WTC11 (cell line): ENCODE measurements at regions not wholly inside any gene's neighbourhood (a gene's known extent, or its start where the extent isn't known, plus 50 kb on each side); places are given as distances from the start of the nearest gene placed in this dataset.

Source experiments
- ATAC-seq: fragments of 200-7000 bp; cut with Tn5 transposase; 2 replicates; pipeline ENCODE4 v1.10.0; 2021; ENCODE audit warnings: mild to moderate bottlenecking, moderate library complexity
- CTCF ChIA-PET: fragments of 300-600 bp; sonication (Branson Sonifier 250); formaldehyde crosslinking; loops from one replicate; lab custom pipeline; 2021; ENCODE audit warnings: antibody characterized with exemption; lab: Charles Lee
- POLR2A ChIA-PET: fragments of 350-600 bp; sonication (Branson Sonifier 250); formaldehyde crosslinking; loops from one replicate; lab custom pipeline; 2021; ENCODE audit warnings: antibody characterized with exemption; lab: Charles Lee
- DNase-seq: peaks from one replicate; pipeline ENCODE4 v3.0.0; 2021; ENCODE audit warnings: low spot score
- H3K27ac Mint-ChIP-seq: 2 replicates; pipeline ENCODE4 v1.8.0; 2021; ENCODE audit warnings: mixed read lengths
- H3K27me3 Mint-ChIP-seq: 2 replicates; pipeline ENCODE4 v1.8.0; 2021; ENCODE audit warnings: low read depth, mild to moderate bottlenecking, moderate library complexity, mixed read lengths
- H3K36me3 Mint-ChIP-seq: 2 replicates; pipeline ENCODE4 v1.8.0; 2021; ENCODE audit warnings: mixed read lengths
- H3K4me1 Mint-ChIP-seq: 2 replicates; pipeline ENCODE4 v1.8.0; 2022; ENCODE audit warnings: mixed read lengths
- H3K4me3 Mint-ChIP-seq: 2 replicates; pipeline ENCODE4 v1.8.0; 2021; ENCODE audit warnings: mild to moderate bottlenecking, moderate library complexity, mixed read lengths
- H3K9me3 Mint-ChIP-seq: 2 replicates; pipeline ENCODE4 v1.8.0; 2021; ENCODE audit warnings: mixed read lengths
- AR ChIP-seq: fragments of 250-450 bp; sonication (Bioruptor Pico); IDR thresholded peaks from 2 replicates; pipeline ENCODE4 v1.9.0; 2021; ENCODE audit warnings: mild to moderate bottlenecking
- ATF2 ChIP-seq: sonication (generic); formaldehyde crosslinking; IDR thresholded peaks from 2 replicates; pipeline ENCODE4 v1.8.1; 2022; ENCODE audit warnings: low read depth, missing genetic modification reagents, borderline replicate concordance
- ATF3 ChIP-seq: sonication (generic); formaldehyde crosslinking; conservative IDR thresholded peaks from 2 replicates; pipeline ENCODE4 v1.8.1; 2022; ENCODE audit warnings: mild to moderate bottlenecking, missing genetic modification reagents
- ATF6 ChIP-seq: sonication (generic); formaldehyde crosslinking; IDR thresholded peaks from 2 replicates; pipeline ENCODE4 v1.8.1; 2023; ENCODE audit warnings: mild to moderate bottlenecking, missing genetic modification reagents
- E2F1 ChIP-seq: sonication (generic); formaldehyde crosslinking; IDR thresholded peaks from 2 replicates; pipeline ENCODE4 v1.8.0; 2022; ENCODE audit warnings: mild to moderate bottlenecking, missing genetic modification reagents
- E2F5 ChIP-seq: sonication (generic); formaldehyde crosslinking; IDR thresholded peaks from 2 replicates; pipeline ENCODE4 v1.8.1; 2022; ENCODE audit warnings: mild to moderate bottlenecking, moderate library complexity, missing genetic modification reagents
- FOXK1 ChIP-seq: sonication (generic); formaldehyde crosslinking; IDR thresholded peaks from 2 replicates; pipeline ENCODE4 v1.8.0; 2022; ENCODE audit warnings: mild to moderate bottlenecking, moderate library complexity, missing genetic modification reagents
- GABPB1 ChIP-seq: sonication (generic); formaldehyde crosslinking; IDR thresholded peaks from 2 replicates; pipeline ENCODE4 v1.8.1; 2023; ENCODE audit warnings: mild to moderate bottlenecking, missing genetic modification reagents
- IRF1 ChIP-seq: sonication (generic); formaldehyde crosslinking; IDR thresholded peaks from 2 replicates; pipeline ENCODE4 v1.8.0; 2023; ENCODE audit warnings: missing genetic modification reagents
- MAX ChIP-seq: sonication (generic); formaldehyde crosslinking; IDR thresholded peaks from 2 replicates; pipeline ENCODE4 v1.8.0; 2022; ENCODE audit warnings: mild to moderate bottlenecking, missing genetic modification reagents
- MYBL2 ChIP-seq: sonication (generic); formaldehyde crosslinking; IDR thresholded peaks from 2 replicates; pipeline ENCODE4 v1.8.1; 2023; ENCODE audit warnings: mild to moderate bottlenecking, moderate library complexity, missing genetic modification reagents
- NFATC4 ChIP-seq: fragments of 250-450 bp; sonication (Bioruptor Pico); IDR thresholded peaks from 2 replicates; pipeline ENCODE4 v1.9.0; 2021; ENCODE audit warnings: mild to moderate bottlenecking
- SMAD3 ChIP-seq: sonication (generic); formaldehyde crosslinking; IDR thresholded peaks from 2 replicates; pipeline ENCODE4 v1.8.0; 2022; ENCODE audit warnings: missing genetic modification reagents, mild to moderate bottlenecking, borderline replicate concordance
- STAT6 ChIP-seq: sonication (generic); formaldehyde crosslinking; conservative IDR thresholded peaks from 2 replicates; pipeline ENCODE4 v1.8.1; 2023; ENCODE audit warnings: mild to moderate bottlenecking, low read depth, missing genetic modification reagents, moderate library complexity
- TP53 ChIP-seq: sonication (generic); formaldehyde crosslinking; IDR thresholded peaks from 2 replicates; pipeline ENCODE4 v1.8.1; 2023; ENCODE audit warnings: mild to moderate bottlenecking, missing genetic modification reagents
- ZNF512 ChIP-seq: sonication (generic); formaldehyde crosslinking; IDR thresholded peaks from 2 replicates; pipeline ENCODE4 v1.8.1; 2022; ENCODE audit warnings: missing genetic modification reagents, borderline replicate concordance
- ZNF671 ChIP-seq: fragments of 250-450 bp; sonication (Bioruptor Pico); IDR thresholded peaks from 2 replicates; pipeline ENCODE4 v1.8.0; 2021; ENCODE audit warnings: mild to moderate bottlenecking

- ATAC-seq (no peak), DNase-seq (no peak)
- H3K4me1 Mint-ChIP-seq, result no peaks in the 10 kb centered on the region
- ChIA-PET CTCF (no interaction called here), POLR2A (no interaction called here)
- no peaks in the 10 kb centered on the region for H3K27me3 Mint-ChIP-seq
- H3K9me3 Mint-ChIP-seq, result no peaks in the 10 kb centered on the region
- H3K27ac Mint-ChIP-seq, result no peak overlapping the region
- H3K36me3 Mint-ChIP-seq, result no peaks in the 10 kb centered on the region
- H3K4me3 Mint-ChIP-seq, result no peak overlapping the region
- TF ChIP-seq ATF6 (CRISPR knock-in tag), result no peak
- TF ChIP-seq E2F1 (CRISPR knock-in tag), result no peak
- TF ChIP-seq ZNF671, result no peak
- TF ChIP-seq E2F5, result no peak
- TF ChIP-seq AR (CRISPR knock-in tag), result no peak
- no peak for TF ChIP-seq FOXK1 (CRISPR knock-in tag)
- TF ChIP-seq ATF2 (CRISPR knock-in tag), result no peak
- no peak for TF ChIP-seq NFATC4
- TF ChIP-seq STAT6 (CRISPR knock-in tag), result no peak
- no peak for TF ChIP-seq SMAD3 (CRISPR knock-in tag)
- no peak for TF ChIP-seq IRF1
- no peak for TF ChIP-seq ATF3
- TF ChIP-seq MYBL2, result no peak
These were observed 291.3 kb upstream of the TRAM1L1 start for GRCh38 chr4:117376692-117377091.

GRCh38 chr4:117378942-117379341 is 293.6 kb upstream of the TRAM1L1 start:
- Mint-ChIP-seq H3K4me1 (no peaks in the 10 kb centered on the region), H3K9me3 (no peaks in the 10 kb centered on the region), H3K27ac (no peak overlapping the region), H3K27me3 (no peaks in the 10 kb centered on the region), H3K36me3 (no peaks in the 10 kb centered on the region), H3K4me3 (no peak overlapping the region)
- ChIA-PET POLR2A (no interaction called here), CTCF (no interaction called here)
- no peak for DNase-seq
- no peak for ATAC-seq
- TF ChIP-seq MAX (CRISPR knock-in tag) (no peak), GABPB1 (CRISPR knock-in tag) (no peak), TP53 (CRISPR knock-in tag) (no peak), ZNF512 (CRISPR knock-in tag) (no peak)
